HEK293 (cell line): ENCODE measurements at regions not wholly inside any gene's neighbourhood (a gene's known extent, or its start where the extent isn't known, plus 50 kb on each side); places are given as distances from the start of the nearest gene placed in this dataset.

Experiments used
- CTCF ChIA-PET: fragments of 350-600 bp; formaldehyde crosslinking; extraction: SDS; loops from one replicate; lab custom pipeline; 2021; ENCODE audit warnings: antibody characterized with exemption; lab: Yijun Ruan, JAX
- POLR2A ChIA-PET: fragments of 300-600 bp; formaldehyde crosslinking; extraction: SDS; loops from one replicate; lab custom pipeline; 2020; ENCODE audit warnings: antibody characterized with exemption, inconsistent platforms; lab: Yijun Ruan, JAX
- H3K27ac ChIP-seq: fragments of 200-500 bp; sonication (Bioruptor generic); 2 replicates; pipeline ENCODE4 v1.5.1; 2014; ENCODE audit warnings: low read depth, low read length, control low read depth, inconsistent platforms; ENCODE audit errors: extremely low read depth
- H3K36me3 ChIP-seq, 2 experiments: fragments of 200-500 bp in 1 of 2; sonication (Bioruptor generic) in 1 of 2; 1 replicate in 1 of 2; 2 replicates in 1 of 2; pipeline ENCODE4 v1.5.1; 2014 to 2017; ENCODE audit warnings: inconsistent platforms in 2 of 2, low read length in 2 of 2; ENCODE audit not compliant: control insufficient read depth in 2 of 2, insufficient read depth in 1 of 2
- H3K4me1 ChIP-seq: fragments of 200-500 bp; sonication (Bioruptor generic); 2 replicates; pipeline ENCODE4 v1.5.1; 2014; ENCODE audit warnings: mild to moderate bottlenecking, low read length, inconsistent platforms; ENCODE audit not compliant: control insufficient read depth, insufficient read depth
- H3K4me3 ChIP-seq: 2 replicates; pipeline ENCODE4 v1.5.1; 2011; ENCODE audit warnings: low read depth, mild to moderate bottlenecking, control low read depth, low read length, moderate library complexity
- H3K9me3 ChIP-seq: fragments of 200-500 bp; sonication (Bioruptor generic); 2 replicates; pipeline ENCODE4 v1.5.1; 2014; ENCODE audit warnings: low read depth, low read length, inconsistent platforms; ENCODE audit not compliant: control insufficient read depth, insufficient read depth
- FEZF1 ChIP-seq: fragments of 450-650 bp; formaldehyde crosslinking; IDR thresholded peaks from 2 replicates; pipeline ENCODE4 v1.5.1; 2016; ENCODE audit warnings: missing biosample characterization, missing genetic modification characterization
- KLF17 ChIP-seq: fragments of 450-650 bp; formaldehyde crosslinking; IDR thresholded peaks from 2 replicates; pipeline ENCODE4 v1.5.1; 2016; ENCODE audit warnings: missing biosample characterization, missing genetic modification characterization
- KLF9 ChIP-seq: fragments of 450-650 bp; formaldehyde crosslinking; IDR thresholded peaks from 2 replicates; pipeline ENCODE4 v1.5.1; 2016; ENCODE audit warnings: missing biosample characterization, missing genetic modification characterization, low read depth
- MYNN ChIP-seq: fragments of 450-650 bp; formaldehyde crosslinking; IDR thresholded peaks from 2 replicates; pipeline ENCODE4 v1.5.1; 2016; ENCODE audit warnings: missing biosample characterization, missing genetic modification characterization, borderline replicate concordance
- ZBTB7A ChIP-seq: fragments of 450-650 bp; formaldehyde crosslinking; IDR thresholded peaks from 2 replicates; pipeline ENCODE4 v1.5.1; 2016; ENCODE audit warnings: low read depth, missing biosample characterization, missing genetic modification characterization
- ZFP69B ChIP-seq: fragments of 450-650 bp; formaldehyde crosslinking; IDR thresholded peaks from 2 replicates; pipeline ENCODE4 v1.5.1; 2016; ENCODE audit warnings: missing biosample characterization, missing genetic modification characterization
- ZNF140 ChIP-seq: fragments of 450-650 bp; formaldehyde crosslinking; IDR thresholded peaks from 2 replicates; pipeline ENCODE4 v1.5.1; 2016; ENCODE audit warnings: missing biosample characterization, missing genetic modification characterization
- ZNF18 ChIP-seq: fragments of 450-650 bp; formaldehyde crosslinking; IDR thresholded peaks from 2 replicates; pipeline ENCODE4 v1.5.1; 2016; ENCODE audit warnings: missing biosample characterization, missing genetic modification characterization
- ZNF223 ChIP-seq: fragments of 450-650 bp; formaldehyde crosslinking; IDR thresholded peaks from 2 replicates; pipeline ENCODE4 v1.5.1; 2016; ENCODE audit warnings: missing biosample characterization, missing genetic modification characterization
- ZNF280C ChIP-seq: fragments of 450-650 bp; formaldehyde crosslinking; IDR thresholded peaks from 2 replicates; pipeline ENCODE4 v1.5.1; 2016; ENCODE audit warnings: missing biosample characterization, missing genetic modification characterization
- ZNF580 ChIP-seq: fragments of 450-650 bp; formaldehyde crosslinking; IDR thresholded peaks from 2 replicates; pipeline ENCODE4 v1.5.1; 2016; ENCODE audit warnings: missing biosample characterization, missing genetic modification characterization
- ZNF585B ChIP-seq: fragments of 450-650 bp; formaldehyde crosslinking; IDR thresholded peaks from 2 replicates; pipeline ENCODE4 v1.5.1; 2016; ENCODE audit warnings: missing biosample characterization, missing genetic modification characterization
- ZNF664 ChIP-seq: fragments of 450-650 bp; formaldehyde crosslinking; IDR thresholded peaks from 2 replicates; pipeline ENCODE4 v1.5.1; 2016; ENCODE audit warnings: missing biosample characterization, missing genetic modification characterization
- ZNF692 ChIP-seq: fragments of 450-650 bp; formaldehyde crosslinking; IDR thresholded peaks from 2 replicates; pipeline ENCODE4 v1.5.1; 2016; ENCODE audit warnings: missing biosample characterization, missing genetic modification characterization
- ZSCAN5A ChIP-seq: fragments of 450-650 bp; formaldehyde crosslinking; IDR thresholded peaks from 2 replicates; pipeline ENCODE4 v1.5.1; 2016; ENCODE audit warnings: missing biosample characterization, missing genetic modification characterization

GRCh38 chr15:47340571-47340920, 376.8 kb upstream of the SEMA6D start (continued):
- TF ChIP-seq ZSCAN5A (tag by site-specific recombination) (no peak), ZNF585B (tag by site-specific recombination) (no peak), KLF17 (no peak), MYNN (tag by site-specific recombination) (no peak), ZBTB7A (tag by site-specific recombination) (no peak), KLF9 (tag by site-specific recombination) (no peak)

GRCh38 chr15:47349179-47349578, 368.1 kb upstream of the SEMA6D start:
- Histone ChIP-seq H3K36me3 (no peaks in the 10 kb centered on the region), H3K9me3 (no peaks in the 10 kb centered on the region), H3K4me1 (peaks cover 19% of the 10 kb centered on the region; the same call in 1 of the 2 replicates), H3K27ac (no peak overlapping the region), H3K4me3 (no peak overlapping the region)
- CTCF ChIA-PET = no interaction called here
- POLR2A ChIA-PET = interaction anchor here (0.6 kb wide), 1 partner anchor 1528 kb away, joined by 3 read pairs; no protein-coding TSS in a partner anchor
- TF ChIP-seq ZNF580 (tag by site-specific recombination) (no peak), ZNF692 (tag by site-specific recombination) (peak; percentile 99), ZNF280C (tag by site-specific recombination) (no peak), ZFP69B (tag by site-specific recombination) (peak; percentile 94), FEZF1 (tag by site-specific recombination) (peak; percentile 40; the same call in 1 of the 2 replicates), ZNF18 (tag by site-specific recombination) (no peak), ZNF664 (tag by site-specific recombination) (no peak)

- ChIA-PET CTCF (no interaction called here), POLR2A (no interaction called here)
- no peaks in the 10 kb centered on the region for H3K9me3 ChIP-seq
Measured at GRCh38 chr15:47351501-47351900, 365.8 kb upstream of the SEMA6D start.

More at GRCh38 chr15:47351501-47351900, 365.8 kb upstream of the SEMA6D start:
- Histone ChIP-seq H3K4me3 (no peak overlapping the region), H3K27ac (no peak overlapping the region), H3K36me3 (no peaks in the 10 kb centered on the region), H3K4me1 (peaks cover 19% of the 10 kb centered on the region; the same call in 1 of the 2 replicates)
- TF ChIP-seq ZNF223 = 0 out of 2 replicates have a peak, but pooled peaks have one; percentile 15
- no peak for TF ChIP-seq ZNF140
